WTC11 (cell line): ENCODE measurements at regions not wholly inside any gene's neighbourhood (a gene's known extent, or its start where the extent isn't known, plus 50 kb on each side); places are given as distances from the start of the nearest gene placed in this dataset.

ENCODE experiments used
- ATAC-seq: fragments of 200-7000 bp; cut with Tn5 transposase; 2 replicates; pipeline ENCODE4 v1.10.0; 2021; ENCODE audit warnings: mild to moderate bottlenecking, moderate library complexity
- CTCF ChIA-PET: fragments of 300-600 bp; sonication (Branson Sonifier 250); formaldehyde crosslinking; loops from one replicate; lab custom pipeline; 2021; ENCODE audit warnings: antibody characterized with exemption; lab: Charles Lee
- POLR2A ChIA-PET: fragments of 350-600 bp; sonication (Branson Sonifier 250); formaldehyde crosslinking; loops from one replicate; lab custom pipeline; 2021; ENCODE audit warnings: antibody characterized with exemption; lab: Charles Lee
- DNase-seq: peaks from one replicate; pipeline ENCODE4 v3.0.0; 2021; ENCODE audit warnings: low spot score
- H3K27ac Mint-ChIP-seq: 2 replicates; pipeline ENCODE4 v1.8.0; 2021; ENCODE audit warnings: mixed read lengths
- H3K27me3 Mint-ChIP-seq: 2 replicates; pipeline ENCODE4 v1.8.0; 2021; ENCODE audit warnings: low read depth, mild to moderate bottlenecking, moderate library complexity, mixed read lengths
- H3K36me3 Mint-ChIP-seq: 2 replicates; pipeline ENCODE4 v1.8.0; 2021; ENCODE audit warnings: mixed read lengths
- H3K4me1 Mint-ChIP-seq: 2 replicates; pipeline ENCODE4 v1.8.0; 2022; ENCODE audit warnings: mixed read lengths
- H3K4me3 Mint-ChIP-seq: 2 replicates; pipeline ENCODE4 v1.8.0; 2021; ENCODE audit warnings: mild to moderate bottlenecking, moderate library complexity, mixed read lengths
- H3K9me3 Mint-ChIP-seq: 2 replicates; pipeline ENCODE4 v1.8.0; 2021; ENCODE audit warnings: mixed read lengths
- AR ChIP-seq: fragments of 250-450 bp; sonication (Bioruptor Pico); IDR thresholded peaks from 2 replicates; pipeline ENCODE4 v1.9.0; 2021; ENCODE audit warnings: mild to moderate bottlenecking
- CTCF ChIP-seq: fragments of 200-600 bp; IDR thresholded peaks from 2 replicates; pipeline ENCODE4 v1.8.0; 2022; ENCODE audit warnings: antibody characterized with exemption
- E2F1 ChIP-seq: sonication (generic); formaldehyde crosslinking; IDR thresholded peaks from 2 replicates; pipeline ENCODE4 v1.8.0; 2022; ENCODE audit warnings: mild to moderate bottlenecking, missing genetic modification reagents
- E2F4 ChIP-seq: sonication (generic); formaldehyde crosslinking; IDR thresholded peaks from 2 replicates; pipeline ENCODE4 v1.8.1; 2022; ENCODE audit warnings: low read depth, mild to moderate bottlenecking, moderate library complexity, missing genetic modification reagents, borderline replicate concordance
- ETV6 ChIP-seq: sonication (generic); formaldehyde crosslinking; IDR thresholded peaks from 2 replicates; pipeline ENCODE4 v1.8.1; 2022; ENCODE audit warnings: mild to moderate bottlenecking, missing genetic modification reagents
- GABPB1 ChIP-seq: sonication (generic); formaldehyde crosslinking; IDR thresholded peaks from 2 replicates; pipeline ENCODE4 v1.8.1; 2023; ENCODE audit warnings: mild to moderate bottlenecking, missing genetic modification reagents
- HMGA2 ChIP-seq: fragments of 250-450 bp; sonication (Bioruptor Pico); IDR thresholded peaks from 2 replicates; pipeline ENCODE4 v1.4.0; 2021; ENCODE audit warnings: mild to moderate bottlenecking, moderate library complexity
- HMGXB4 ChIP-seq: sonication (generic); formaldehyde crosslinking; IDR thresholded peaks from 2 replicates; pipeline ENCODE4 v1.8.1; 2023; ENCODE audit warnings: mild to moderate bottlenecking, moderate library complexity, missing genetic modification reagents
- PRDM15 ChIP-seq: sonication (generic); formaldehyde crosslinking; IDR thresholded peaks from 2 replicates; pipeline ENCODE4 v1.8.0; 2022; ENCODE audit warnings: missing genetic modification reagents
- PRRX2 ChIP-seq: fragments of 250-450 bp; sonication (Bioruptor Pico); IDR thresholded peaks from 2 replicates; pipeline ENCODE4 v1.8.0; 2021; ENCODE audit warnings: mild to moderate bottlenecking
- RELA ChIP-seq: sonication (generic); formaldehyde crosslinking; IDR thresholded peaks from 2 replicates; pipeline ENCODE4 v1.8.1; 2022; ENCODE audit warnings: missing genetic modification reagents, mild to moderate bottlenecking, borderline replicate concordance
- SMAD4 ChIP-seq: sonication (generic); formaldehyde crosslinking; IDR thresholded peaks from 2 replicates; pipeline ENCODE4 v1.8.0; 2022; ENCODE audit warnings: mild to moderate bottlenecking, missing genetic modification reagents
- SOX15 ChIP-seq: fragments of 250-450 bp; sonication (Bioruptor Pico); IDR thresholded peaks from 2 replicates; pipeline ENCODE4 v1.9.0; 2021; ENCODE audit warnings: mild to moderate bottlenecking
- TEAD1 ChIP-seq: sonication (generic); formaldehyde crosslinking; IDR thresholded peaks from 2 replicates; pipeline ENCODE4 v1.8.0; 2022; ENCODE audit warnings: mild to moderate bottlenecking, missing genetic modification reagents
- USF1 ChIP-seq: sonication (generic); formaldehyde crosslinking; IDR thresholded peaks from 2 replicates; pipeline ENCODE4 v1.8.0; 2022; ENCODE audit warnings: mild to moderate bottlenecking, missing genetic modification reagents
- ZNF281 ChIP-seq: sonication (generic); formaldehyde crosslinking; IDR thresholded peaks from 2 replicates; pipeline ENCODE4 v1.8.0; 2023; ENCODE audit warnings: mild to moderate bottlenecking, missing genetic modification reagents
- ZNF425 ChIP-seq: fragments of 250-450 bp; sonication (Bioruptor Pico); conservative IDR thresholded peaks from 2 replicates; pipeline ENCODE4 v1.9.0; 2021; ENCODE audit warnings: mild to moderate bottlenecking

GRCh38 chr4:19596342-19596741 is 655.4 kb upstream of the SLIT2 start:
- ChIA-PET CTCF (no interaction called here), POLR2A (no interaction called here)
- peaks cover 6% of the 10 kb centered on the region for H3K9me3 Mint-ChIP-seq
- no peaks in the 10 kb centered on the region for H3K4me1 Mint-ChIP-seq
- TF ChIP-seq HMGXB4 = no peak
- H3K36me3 Mint-ChIP-seq = no peaks in the 10 kb centered on the region
- no peak overlapping the region for H3K27ac Mint-ChIP-seq
- DNase-seq = no peak
- no peak overlapping the region for H3K4me3 Mint-ChIP-seq
- no peak for ATAC-seq
- H3K27me3 Mint-ChIP-seq = no peaks in the 10 kb centered on the region

- Mint-ChIP-seq H3K9me3 (peaks cover 11% of the 10 kb centered on the region), H3K36me3 (no peaks in the 10 kb centered on the region), H3K4me1 (no peaks in the 10 kb centered on the region), H3K27me3 (no peaks in the 10 kb centered on the region), H3K4me3 (no peak overlapping the region), H3K27ac (no peak overlapping the region)
- ATAC-seq = no peak
- no peak for DNase-seq
- POLR2A ChIA-PET = no interaction called here
- CTCF ChIA-PET = no interaction called here
- TF ChIP-seq AR (CRISPR knock-in tag) (no peak), HMGA2 (CRISPR knock-in tag) (no peak), ETV6 (CRISPR knock-in tag) (no peak), RELA (CRISPR knock-in tag) (no peak), SMAD4 (CRISPR knock-in tag) (no peak), E2F1 (CRISPR knock-in tag) (no peak), E2F4 (CRISPR knock-in tag) (no peak), CTCF (no peak), ZNF425 (CRISPR knock-in tag) (no peak), PRRX2 (CRISPR knock-in tag) (no peak), GABPB1 (CRISPR knock-in tag) (no peak), SOX15 (no peak), ZNF281 (CRISPR knock-in tag) (no peak), TEAD1 (CRISPR knock-in tag) (no peak), PRDM15 (no peak), USF1 (CRISPR knock-in tag) (no peak)
These were observed 659.3 kb upstream of the SLIT2 start for GRCh38 chr4:19592391-19592790.
